Mesenchymal stem cell (in vitro differentiated cells and primary cell): ENCODE measurements at regions not wholly inside any gene's neighbourhood (a gene's known extent, or its start where the extent isn't known, plus 50 kb on each side); places are given as distances from the start of the nearest gene placed in this dataset.
A peak's percentile ranks its signal among the peaks of the same experiment; 100 is the strongest.

ENCODE experiments used
- DNase-seq: peaks from one replicate; pipeline ENCODE4 v3.0.0-alpha.2; 2013
- H2AFZ ChIP-seq: one replicate; pipeline ENCODE4 v1.6.1; 2013; ENCODE audit warnings: low read depth, mild to moderate bottlenecking, control low read depth, inconsistent platforms, low read length, moderate library complexity
- H2AK5ac ChIP-seq: 2 replicates; pipeline ENCODE4 v1.6.1; 2013; ENCODE audit warnings: low read length, moderate library complexity, mild to moderate bottlenecking, inconsistent platforms; ENCODE audit not compliant: severe bottlenecking
- H2BK120ac ChIP-seq: one replicate; pipeline ENCODE4 v1.6.1; 2013; ENCODE audit warnings: low read depth, mild to moderate bottlenecking, inconsistent platforms, low read length, moderate library complexity
- H2BK12ac ChIP-seq, 2 experiments: one replicate each; pipeline ENCODE4 v1.6.1; 2013; ENCODE audit warnings: inconsistent platforms in 2 of 2, low read length in 2 of 2, mild to moderate bottlenecking in 2 of 2, moderate library complexity in 2 of 2, control low read depth in 1 of 2
- H2BK15ac ChIP-seq: one replicate; pipeline ENCODE4 v1.6.1; 2013; ENCODE audit warnings: mild to moderate bottlenecking, low read depth, inconsistent platforms; ENCODE audit not compliant: poor library complexity, severe bottlenecking
- H2BK5ac ChIP-seq: 2 replicates; pipeline ENCODE4 v1.6.1; 2013; ENCODE audit warnings: low read depth, mild to moderate bottlenecking, low read length, control low read depth, inconsistent platforms; ENCODE audit not compliant: poor library complexity, severe bottlenecking
- H3K14ac ChIP-seq, 2 experiments: one replicate each; pipeline ENCODE4 v1.6.1; 2013; ENCODE audit warnings: inconsistent platforms in 2 of 2, low read length in 2 of 2, control low read depth in 1 of 2, mild to moderate bottlenecking in 1 of 2, moderate library complexity in 1 of 2
- H3K18ac ChIP-seq, 2 experiments: one replicate each; pipeline ENCODE4 v1.6.1; 2013; ENCODE audit warnings: inconsistent platforms in 2 of 2, low read length in 2 of 2, control low read depth in 1 of 2, low read depth in 1 of 2, mild to moderate bottlenecking in 1 of 2
- H3K23ac ChIP-seq, 2 experiments: one replicate each; pipeline ENCODE4 v1.6.1; 2013; ENCODE audit warnings: inconsistent platforms in 2 of 2, low read length in 2 of 2, mild to moderate bottlenecking in 2 of 2, moderate library complexity in 2 of 2, control low read depth in 1 of 2
- H3K27ac ChIP-seq: 2 replicates; pipeline ENCODE4 v1.5.1; 2013; ENCODE audit warnings: mild to moderate bottlenecking, moderate library complexity, low read length, control low read depth, inconsistent platforms; ENCODE audit not compliant: poor library complexity, severe bottlenecking
- H3K27me3 ChIP-seq, 2 experiments: 2 replicates each; pipeline versions ENCODE4 v1.6.1 to v1.7.0; 2013; ENCODE audit warnings: low read length in 2 of 2, mild to moderate bottlenecking in 2 of 2, moderate library complexity in 2 of 2, control low read depth in 1 of 2, inconsistent platforms in 1 of 2; ENCODE audit not compliant: control insufficient read depth in 1 of 2, insufficient read depth in 1 of 2
- H3K36me3 ChIP-seq, 2 experiments: 2 replicates each; pipeline versions ENCODE4 v1.6.1 to v1.7.0; 2013; ENCODE audit warnings: low read length in 2 of 2, control low read depth in 1 of 2, inconsistent platforms in 1 of 2, low read depth in 1 of 2, mild to moderate bottlenecking in 1 of 2; ENCODE audit not compliant: insufficient read depth in 2 of 2, control insufficient read depth in 1 of 2
- H3K4ac ChIP-seq, 2 experiments: one replicate each; pipeline ENCODE4 v1.6.1; 2013; ENCODE audit warnings: inconsistent platforms in 2 of 2, low read length in 2 of 2, mild to moderate bottlenecking in 2 of 2, moderate library complexity in 2 of 2, control low read depth in 1 of 2, low read depth in 1 of 2
- H3K4me1 ChIP-seq: 2 replicates; pipeline ENCODE4 v1.6.1; 2013; ENCODE audit warnings: low read depth, low read length, control low read depth; ENCODE audit not compliant: control insufficient read depth, insufficient read depth
- H3K4me2 ChIP-seq: 2 replicates; pipeline ENCODE4 v1.6.1; 2013; ENCODE audit warnings: low read length, mild to moderate bottlenecking, inconsistent platforms; ENCODE audit not compliant: poor library complexity, severe bottlenecking
- H3K4me3 ChIP-seq, 2 experiments: 2 replicates each; pipeline versions ENCODE4 v1.5.1 to v1.7.0; 2013; ENCODE audit warnings: low read length in 2 of 2, mild to moderate bottlenecking in 2 of 2, control low read depth in 1 of 2, low read depth in 1 of 2; ENCODE audit not compliant: insufficient read depth in 1 of 2
- H3K79me1 ChIP-seq: replicated peaks from 2 replicates; pipeline ENCODE4 v1.6.1; 2013; ENCODE audit warnings: mild to moderate bottlenecking, control low read depth, low read length, inconsistent platforms; ENCODE audit not compliant: poor library complexity, severe bottlenecking
- H3K9ac ChIP-seq: 2 replicates; pipeline ENCODE4 v1.7.0; 2013; ENCODE audit warnings: mild to moderate bottlenecking, low read length, moderate library complexity
- H3K9me3 ChIP-seq: 2 replicates; pipeline ENCODE4 v1.7.0; 2013; ENCODE audit warnings: mild to moderate bottlenecking, low read length; ENCODE audit not compliant: control insufficient read depth
- H4K8ac ChIP-seq: one replicate; pipeline ENCODE4 v1.6.1; 2013; ENCODE audit warnings: inconsistent platforms, mild to moderate bottlenecking, low read length, moderate library complexity
- H4K91ac ChIP-seq: one replicate; pipeline ENCODE4 v1.6.1; 2013; ENCODE audit warnings: mild to moderate bottlenecking, low read length, inconsistent platforms
- WGBS: methylation state at CpG from one replicate; pipeline ENCODE4 v1.1.7; 2013; ENCODE audit warnings: mixed read lengths; 5-methylcytosine and 5-hydroxymethylcytosine counted together

DNA sequence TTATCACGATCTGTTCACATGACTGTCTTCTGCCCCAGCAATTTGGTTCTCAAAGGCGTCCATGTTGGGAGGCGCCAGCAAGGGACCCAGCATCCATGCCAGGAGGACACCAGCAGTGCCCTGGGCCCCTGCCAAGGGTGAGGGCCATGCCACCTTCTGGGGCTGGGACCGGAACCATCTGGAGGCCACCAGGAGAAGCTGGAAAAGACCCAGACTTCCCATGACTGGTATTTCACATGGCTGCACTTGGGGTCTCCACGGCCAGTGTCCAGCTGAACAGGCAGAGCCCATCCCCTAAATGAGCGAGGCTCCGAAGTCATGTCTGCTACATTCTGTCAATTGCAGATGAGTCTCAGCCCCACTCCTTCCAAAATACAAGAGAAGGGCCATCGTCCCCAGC is 306.8 kb upstream of the HS6ST1 start:
- Histone ChIP-seq H2BK12ac (no peak overlapping the region), H3K18ac (no peak overlapping the region), H3K27ac (no peak overlapping the region), H3K4me1 (peaks cover 13% of the 10 kb centered on the region), H3K36me3 (no peaks in the 10 kb centered on the region), H2BK5ac (no peak overlapping the region), H2AK5ac (no peak overlapping the region), H3K14ac (no peak overlapping the region), H3K79me1 (no peaks in the 10 kb centered on the region), H2AFZ (no peak overlapping the region), H2BK120ac (no peak overlapping the region), H3K9ac (no peak overlapping the region), H3K4me2 (no peak overlapping the region), H2BK15ac (no peak overlapping the region), H3K27me3 (peaks cover 21 to 38% of the 10 kb centered on the region in 2 experiments), H4K91ac (no peak overlapping the region), H4K8ac (no peak overlapping the region), H3K4me3 (no peak overlapping the region), H3K23ac (no peak overlapping the region), H3K9me3 (no peaks in the 10 kb centered on the region), H3K4ac (no peak overlapping the region)
- WGBS, result 94% methylated on average over 7 of the region's 8 CpGs
- DNase-seq, result no peak

DNA sequence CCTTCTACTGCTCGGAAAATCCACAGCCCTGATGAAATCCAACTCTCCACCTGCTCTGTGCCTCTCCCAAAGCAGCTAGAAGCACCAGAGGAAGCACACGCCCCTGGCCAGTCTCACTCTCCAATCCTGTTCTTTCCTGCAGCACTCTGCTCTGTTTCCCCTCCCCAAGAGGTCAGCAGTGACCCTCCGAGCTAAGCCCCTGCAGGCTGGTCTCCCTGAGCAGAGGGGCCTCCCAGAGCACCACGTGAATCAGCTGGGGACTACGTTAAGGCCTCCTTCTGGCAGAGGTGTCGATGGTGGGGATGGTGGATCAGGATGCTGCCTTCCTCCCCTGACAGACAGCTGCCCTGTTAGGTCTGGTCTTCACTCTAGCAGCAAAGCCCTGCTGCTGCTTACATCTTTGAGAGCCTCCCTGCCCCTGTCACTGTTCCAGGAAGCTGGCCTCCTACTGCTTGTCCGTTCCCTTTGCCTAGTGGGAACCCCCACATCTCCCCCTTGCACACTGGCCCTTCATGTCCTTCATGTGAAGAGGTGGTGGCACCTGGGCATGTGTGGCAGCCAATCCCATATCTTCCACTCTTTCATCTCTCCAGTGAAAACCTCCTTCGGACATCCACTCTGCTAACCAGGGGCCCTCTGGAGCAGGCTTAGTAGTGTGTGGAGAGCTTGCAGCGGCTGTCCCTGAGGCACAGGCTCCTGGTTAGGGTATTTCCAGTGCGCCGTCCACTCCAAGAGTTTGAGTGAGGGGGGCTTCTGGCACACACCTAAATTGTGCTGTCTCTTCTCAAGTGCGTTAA is 307.5 kb upstream of the HS6ST1 start:
- no peak overlapping the region for H4K8ac ChIP-seq
- H3K27me3 ChIP-seq, result peaks cover 21 to 39% of the 10 kb centered on the region in 2 experiments
- H3K9me3 ChIP-seq, result no peaks in the 10 kb centered on the region
- peaks cover 13% of the 10 kb centered on the region for H3K4me1 ChIP-seq
- H2AFZ ChIP-seq, result no peak overlapping the region
- DNase-seq, result no peak
- H3K4me3 ChIP-seq, result no peak overlapping the region
- 83% methylated on average over 12 of the region's 12 CpGs for WGBS
- H2BK12ac ChIP-seq, result no peak overlapping the region
- H2AK5ac ChIP-seq, result no peak overlapping the region
- no peaks in the 10 kb centered on the region for H3K79me1 ChIP-seq
- H2BK120ac ChIP-seq, result no peak overlapping the region
- H3K14ac ChIP-seq, result peak overlapping the region in 1 of 2 experiments; percentile 26
- H3K18ac ChIP-seq, result no peak overlapping the region
- H3K4ac ChIP-seq, result no peak overlapping the region
- no peak overlapping the region for H2BK15ac ChIP-seq
- H2BK5ac ChIP-seq, result no peak overlapping the region
- no peak overlapping the region for H3K4me2 ChIP-seq
- no peak overlapping the region for H3K27ac ChIP-seq
- H4K91ac ChIP-seq, result no peak overlapping the region
- no peak overlapping the region for H3K23ac ChIP-seq
- no peaks in the 10 kb centered on the region for H3K36me3 ChIP-seq
- no peak overlapping the region for H3K9ac ChIP-seq

DNA sequence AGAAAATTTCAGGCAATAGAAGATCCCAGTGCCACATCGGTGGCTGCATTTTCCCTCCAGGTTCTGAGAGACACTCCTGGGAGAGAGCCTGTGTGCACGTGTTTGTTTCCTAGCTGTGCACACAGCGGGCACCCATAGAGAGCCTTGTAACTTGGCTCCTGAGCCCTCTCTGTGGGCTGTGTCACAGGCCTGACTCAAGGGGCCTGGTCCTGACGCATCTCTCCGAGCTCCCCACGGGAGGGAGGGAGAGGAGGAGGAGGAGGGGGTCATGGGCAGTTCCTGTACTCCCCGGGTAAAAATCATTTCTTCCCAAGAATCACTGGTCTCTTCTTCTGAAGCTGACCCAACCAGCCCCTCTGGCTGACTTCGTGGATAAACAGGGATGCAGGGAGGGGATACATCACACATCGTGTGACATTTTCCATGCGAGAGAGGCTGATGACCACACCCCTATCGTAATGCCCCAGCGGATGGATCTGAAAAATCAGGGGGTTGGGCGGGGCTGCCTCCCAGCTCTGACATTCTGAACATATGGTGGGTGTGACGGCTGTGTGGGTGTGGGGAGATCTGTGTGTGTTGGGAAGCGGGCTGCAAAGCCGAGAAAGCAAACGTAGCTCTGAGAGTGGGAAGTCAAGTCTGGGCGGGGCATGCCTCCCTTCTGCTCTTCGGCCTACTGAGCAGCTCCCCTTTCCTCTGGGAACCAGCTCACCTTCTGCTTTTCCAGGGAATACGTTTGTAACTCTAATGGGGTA is 308.3 kb upstream of the HS6ST1 start:
- no peak overlapping the region for H4K8ac ChIP-seq
- no peak overlapping the region for H2BK15ac ChIP-seq
- 86% methylated on average over 20 of the region's 20 CpGs for WGBS

DNA sequence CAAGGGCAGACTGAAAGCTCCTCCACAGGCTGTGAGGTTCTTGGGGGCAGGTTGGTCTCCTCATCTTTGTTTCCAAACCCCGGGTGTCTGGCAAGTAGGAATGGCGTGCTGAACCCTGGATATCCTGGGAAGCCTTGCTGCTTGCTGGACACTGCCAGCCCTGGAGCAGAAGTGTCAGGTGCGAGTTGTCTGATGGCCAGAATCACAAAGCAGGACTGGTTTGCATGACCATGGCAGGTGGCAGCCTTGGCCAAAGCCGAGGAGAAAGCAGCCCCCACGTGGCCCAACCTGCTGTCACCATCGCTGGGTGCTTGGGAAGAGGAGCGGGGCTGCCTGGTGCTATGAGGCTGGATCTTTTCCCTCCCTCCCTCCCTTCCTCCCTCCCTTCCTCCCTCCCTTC is 309.5 kb upstream of the HS6ST1 start:
- Histone ChIP-seq H3K9me3 (no peaks in the 10 kb centered on the region), H3K14ac (no peak overlapping the region), H2BK120ac (no peak overlapping the region), H3K9ac (no peak overlapping the region), H3K27me3 (peaks cover 21 to 46% of the 10 kb centered on the region in 2 experiments), H3K4me1 (peaks cover 10% of the 10 kb centered on the region), H3K4ac (no peak overlapping the region), H2BK5ac (no peak overlapping the region), H2AFZ (no peak overlapping the region), H3K23ac (no peak overlapping the region), H3K79me1 (no peaks in the 10 kb centered on the region), H2BK15ac (no peak overlapping the region), H2BK12ac (no peak overlapping the region), H3K18ac (no peak overlapping the region), H3K27ac (no peak overlapping the region), H3K4me2 (no peak overlapping the region), H2AK5ac (no peak overlapping the region), H4K91ac (no peak overlapping the region), H3K4me3 (no peak overlapping the region), H3K36me3 (no peaks in the 10 kb centered on the region), H4K8ac (no peak overlapping the region)
- DNase-seq, result no peak
- 96% methylated on average over 6 of the region's 7 CpGs for WGBS

More for the DNA sequence above, 308.3 kb upstream of the HS6ST1 start:
- Histone ChIP-seq H3K18ac (no peak overlapping the region), H3K4me2 (no peak overlapping the region), H2AK5ac (no peak overlapping the region), H3K27ac (no peak overlapping the region), H3K4me3 (no peak overlapping the region), H3K36me3 (no peaks in the 10 kb centered on the region), H2BK5ac (no peak overlapping the region), H4K91ac (no peak overlapping the region), H3K79me1 (no peaks in the 10 kb centered on the region), H3K4me1 (peaks cover 13% of the 10 kb centered on the region), H3K9me3 (no peaks in the 10 kb centered on the region), H3K27me3 (peaks cover 21 to 46% of the 10 kb centered on the region in 2 experiments), H2BK120ac (no peak overlapping the region), H3K4ac (no peak overlapping the region), H3K23ac (no peak overlapping the region), H3K14ac (no peak overlapping the region), H2BK12ac (no peak overlapping the region), H2AFZ (no peak overlapping the region), H3K9ac (no peak overlapping the region)
- no peak for DNase-seq
